PC-3 (cell line): ENCODE measurements at regions not wholly inside any gene's neighbourhood (a gene's known extent, or its start where the extent isn't known, plus 50 kb on each side); places are given as distances from the start of the nearest gene placed in this dataset.

Experiments
- ATAC-seq: fragments of 200-7000 bp; cut with Tn5 transposase; 2 replicates; pipeline ENCODE4 v1.9.1; 2020; ENCODE audit warnings: mild to moderate bottlenecking, moderate library complexity
- BruUV-seq: library from RNA; stranded (reverse); fragments of 400-500 nt; replicated peaks from 2 replicates; lab custom pipeline; 2021; lab: Mats Ljungman, UMichigan
- CTCF ChIA-PET: fragments of 300-600 bp; sonication (Branson Sonifier 250); formaldehyde crosslinking; loops from one replicate; lab custom pipeline; 2022; ENCODE audit warnings: antibody characterized with exemption; lab: Charles Lee
- POLR2A ChIA-PET: fragments of 300-600 bp; sonication (Branson Sonifier 250); formaldehyde crosslinking; loops from one replicate; lab custom pipeline; 2022; ENCODE audit warnings: antibody characterized with exemption; ENCODE audit not compliant: unreplicated experiment; lab: Charles Lee
- DNase-seq: peaks from one replicate; pipeline ENCODE4 v3.0.0-alpha.2; 2015
- H2AFZ ChIP-seq: fragments of 300-600 bp; sonication (generic); 2 replicates; pipeline ENCODE4 v1.6.0; 2016; ENCODE audit warnings: antibody characterized with exemption, low read length
- H3F3A ChIP-seq: fragments of 300-600 bp; sonication (generic); one replicate; pipeline ENCODE4 v1.6.0; 2017; ENCODE audit warnings: antibody characterized with exemption, low read length, control low read depth, mild to moderate bottlenecking; ENCODE audit not compliant: unreplicated experiment
- H3K27ac ChIP-seq: fragments of 300-600 bp; sonication (generic); 2 replicates; pipeline ENCODE4 v1.5.1; 2016; ENCODE audit warnings: mild to moderate bottlenecking, low read length
- H3K27me3 ChIP-seq: fragments of 300-600 bp; sonication (generic); 2 replicates; pipeline ENCODE4 v1.6.1; 2016; ENCODE audit warnings: low read length, mixed read lengths
- H3K36me3 ChIP-seq: fragments of 300-600 bp; sonication (generic); 2 replicates; pipeline ENCODE4 v1.6.1; 2016; ENCODE audit warnings: low read depth, mixed run types, low read length, mixed read lengths
- H3K4me1 ChIP-seq: fragments of 300-600 bp; sonication (generic); 2 replicates; pipeline ENCODE4 v1.5.1; 2016; ENCODE audit warnings: low read length; ENCODE audit not compliant: insufficient read depth
- H3K4me2 ChIP-seq: fragments of 300-600 bp; sonication (generic); 2 replicates; pipeline ENCODE4 v1.6.0; 2016; ENCODE audit warnings: low read length
- H3K4me3 ChIP-seq: fragments of 300-600 bp; sonication (generic); 2 replicates; pipeline ENCODE4 v1.5.1; 2016; ENCODE audit warnings: mild to moderate bottlenecking, low read length, mixed read lengths
- H3K79me2 ChIP-seq: fragments of 300-600 bp; sonication (generic); 2 replicates; pipeline ENCODE4 v1.6.1; 2017; ENCODE audit warnings: low read length, mixed read lengths
- H3K9ac ChIP-seq: fragments of 300-600 bp; sonication (generic); 2 replicates; pipeline ENCODE4 v1.6.0; 2016; ENCODE audit warnings: mild to moderate bottlenecking, low read length
- H3K9me2 ChIP-seq: fragments of 300-600 bp; sonication (generic); replicated peaks from 2 replicates; pipeline ENCODE4 v1.6.1; 2016; ENCODE audit warnings: mixed run types, low read length, mixed read lengths
- H3K9me3 ChIP-seq: fragments of 300-600 bp; sonication (generic); 2 replicates; pipeline ENCODE4 v1.6.1; 2016; ENCODE audit warnings: low read length, mixed read lengths
- H4K20me1 ChIP-seq: fragments of 300-600 bp; sonication (generic); 2 replicates; pipeline ENCODE4 v1.6.1; 2016; ENCODE audit warnings: low read length, mixed read lengths
- CTCF ChIP-seq: fragments of 300-600 bp; sonication (generic); conservative IDR thresholded peaks from 2 replicates; pipeline ENCODE4 v1.5.1; 2017; ENCODE audit warnings: antibody characterized with exemption, low read depth, mild to moderate bottlenecking, low read length
- EZH2 ChIP-seq: fragments of 300-600 bp; sonication (generic); IDR thresholded peaks from one replicate; pipeline ENCODE4 v1.6.1; 2017; ENCODE audit warnings: antibody characterized with exemption, mild to moderate bottlenecking, low read length; ENCODE audit not compliant: unreplicated experiment
- EZH2phosphoT487 ChIP-seq: fragments of 300-600 bp; sonication (generic); IDR thresholded peaks from 2 replicates; pipeline ENCODE4 v1.6.1; 2018; ENCODE audit warnings: mild to moderate bottlenecking, antibody characterized with exemption, low read length, borderline replicate concordance
- intact Hi-C: fragments of 100-400 bp; cut with micrococcal nuclease; formaldehyde crosslinking; loops from 2 replicates; pipeline ENCODE4 v1.9.0; 2023

DNA sequence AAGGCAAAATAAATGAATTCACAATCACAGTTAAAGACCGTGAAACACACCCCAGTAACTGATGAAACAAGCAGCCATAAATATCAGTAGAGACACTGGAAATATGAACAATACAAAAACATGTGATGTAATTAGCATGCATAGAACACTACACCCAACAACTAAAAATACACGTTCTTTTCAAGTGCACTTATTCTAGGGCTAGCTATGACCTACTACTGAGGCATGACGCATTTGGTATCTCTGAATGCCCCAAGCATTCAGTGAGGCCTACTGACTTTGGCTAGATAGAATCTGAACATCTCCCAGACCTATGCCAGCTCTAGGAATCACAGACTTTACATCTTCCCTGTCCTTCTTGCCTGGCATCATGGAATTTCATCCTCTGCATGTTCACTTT, 450.0 kb upstream of the ID2 start:
- Histone ChIP-seq H3F3A (no peaks in the 10 kb centered on the region), H4K20me1 (no peaks in the 10 kb centered on the region), H3K9me3 (no peaks in the 10 kb centered on the region), H3K27me3 (no peaks in the 10 kb centered on the region), H3K9ac (no peak overlapping the region), H3K4me1 (peaks cover 10% of the 10 kb centered on the region), H3K4me3 (no peak overlapping the region), H3K9me2 (no peaks in the 10 kb centered on the region), H3K27ac (no peak overlapping the region), H2AFZ (no peak overlapping the region), H3K36me3 (no peaks in the 10 kb centered on the region), H3K79me2 (no peaks in the 10 kb centered on the region), H3K4me2 (no peak overlapping the region)
- ChIA-PET POLR2A (no interaction called here), CTCF (no interaction called here)
- no TSS peak for BruUV-seq
- no peak for DNase-seq
- intact Hi-C loops, result no loop called here
- TF ChIP-seq CTCF (no peak), EZH2 (no peak), EZH2phosphoT487 (no peak)
- no peak for ATAC-seq

DNA sequence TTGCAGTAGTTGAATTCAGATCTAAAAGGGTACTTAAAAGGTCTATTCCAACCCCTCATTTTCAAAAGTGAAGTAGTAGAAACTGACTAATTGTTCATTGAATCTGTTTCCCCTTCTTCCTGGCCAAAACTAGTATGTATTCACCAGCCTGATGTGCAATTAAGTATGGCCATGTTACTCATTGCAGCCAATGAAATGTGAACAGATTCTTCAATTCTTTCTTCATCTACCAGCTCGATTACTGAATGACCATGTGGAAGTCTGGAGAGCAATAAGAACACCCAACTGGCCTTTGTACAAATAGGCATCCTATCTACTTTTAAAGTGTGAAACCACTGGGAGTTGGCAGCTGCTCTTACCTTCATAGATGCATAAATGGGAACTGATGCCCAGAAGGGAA, 449.0 kb upstream of the ID2 start:
- peaks cover 10% of the 10 kb centered on the region for H3K4me1 ChIP-seq
- H3K4me2 ChIP-seq, result no peak overlapping the region
- no peak overlapping the region for H3K4me3 ChIP-seq
- H2AFZ ChIP-seq, result no peak overlapping the region
- H3K36me3 ChIP-seq, result no peaks in the 10 kb centered on the region
- intact Hi-C loops, result no loop called here
- no peak for DNase-seq
- ChIA-PET POLR2A (no interaction called here), CTCF (no interaction called here)
- H3K27me3 ChIP-seq, result no peaks in the 10 kb centered on the region
- H3K27ac ChIP-seq, result no peak overlapping the region
- H4K20me1 ChIP-seq, result no peaks in the 10 kb centered on the region
- TF ChIP-seq EZH2 (no peak), EZH2phosphoT487 (no peak), CTCF (no peak)
- BruUV-seq, result no TSS peak
- H3K9me2 ChIP-seq, result no peaks in the 10 kb centered on the region
- H3K9ac ChIP-seq, result no peak overlapping the region
- no peak for ATAC-seq
- no peaks in the 10 kb centered on the region for H3K79me2 ChIP-seq
- no peaks in the 10 kb centered on the region for H3K9me3 ChIP-seq
- H3F3A ChIP-seq, result no peaks in the 10 kb centered on the region

DNA sequence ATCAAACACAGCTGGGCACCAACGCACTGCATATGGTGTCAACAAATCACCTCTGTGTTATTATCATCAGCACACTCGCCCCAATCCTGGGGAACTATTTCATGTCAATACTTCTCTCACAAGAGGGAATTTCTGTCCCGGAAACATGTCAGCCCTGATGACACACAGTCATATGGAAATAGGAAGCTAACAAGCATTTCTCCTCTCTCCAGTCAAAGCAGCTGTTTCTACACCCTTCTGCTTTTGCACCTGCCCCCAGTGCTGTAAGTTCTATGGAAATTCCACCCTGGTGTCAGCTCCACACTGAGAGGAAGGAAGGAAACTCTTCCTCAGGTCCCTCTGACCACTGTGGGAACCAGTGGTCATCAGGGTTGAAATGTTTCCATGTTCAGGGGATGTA, 447.6 kb upstream of the ID2 start:
- BruUV-seq, result no TSS peak
- Histone ChIP-seq H3K27me3 (no peaks in the 10 kb centered on the region), H4K20me1 (no peaks in the 10 kb centered on the region), H3K4me3 (no peak overlapping the region), H3K9ac (no peak overlapping the region), H3K4me2 (no peak overlapping the region), H3K36me3 (no peaks in the 10 kb centered on the region), H3K27ac (no peak overlapping the region), H3F3A (no peaks in the 10 kb centered on the region), H2AFZ (no peak overlapping the region), H3K4me1 (peaks cover 8% of the 10 kb centered on the region), H3K79me2 (no peaks in the 10 kb centered on the region), H3K9me2 (no peaks in the 10 kb centered on the region), H3K9me3 (no peaks in the 10 kb centered on the region)
- ATAC-seq (no peak), DNase-seq (no peak)
- intact Hi-C loops, result no loop called here
- TF ChIP-seq CTCF (no peak), EZH2 (no peak), EZH2phosphoT487 (no peak)
- POLR2A ChIA-PET, result no interaction called here
- CTCF ChIA-PET, result no interaction called here
